IMR-90 (cell line): ENCODE measurements at regions not wholly inside any gene's neighbourhood (a gene's known extent, or its start where the extent isn't known, plus 50 kb on each side); places are given as distances from the start of the nearest gene placed in this dataset.

Experiments
- CEBPB ChIP-seq: IDR thresholded peaks from 2 replicates; pipeline ENCODE4 v1.6.1; 2012; ENCODE audit warnings: low read depth, low read length, improper control_type of control experiment
- CHD1 ChIP-seq: IDR thresholded peaks from 2 replicates; pipeline ENCODE4 v1.6.1; 2012; ENCODE audit warnings: low read depth, low read length, improper control_type of control experiment
- FOS ChIP-seq: fragments of 150-350 bp; IDR thresholded peaks from 2 replicates; pipeline ENCODE4 v1.6.1; 2016; ENCODE audit warnings: low read depth, low read length
- MAFK ChIP-seq: IDR thresholded peaks from 2 replicates; pipeline ENCODE4 v1.6.1; 2012; ENCODE audit warnings: low read depth, low read length, improper control_type of control experiment
- MXI1 ChIP-seq: IDR thresholded peaks from 2 replicates; pipeline ENCODE4 v1.6.1; 2012; ENCODE audit warnings: low read depth, mild to moderate bottlenecking, low read length, moderate library complexity, borderline replicate concordance
- POLR2A ChIP-seq: IDR thresholded peaks from 2 replicates; pipeline ENCODE4 v1.6.1; 2012; ENCODE audit warnings: mild to moderate bottlenecking, low read depth, low read length
- RAD21 ChIP-seq: IDR thresholded peaks from 2 replicates; pipeline ENCODE4 v1.6.1; 2012; ENCODE audit warnings: low read length, improper control_type of control experiment
- RCOR1 ChIP-seq: IDR thresholded peaks from 2 replicates; pipeline ENCODE4 v1.6.1; 2012; ENCODE audit warnings: mild to moderate bottlenecking, low read length, improper control_type of control experiment; ENCODE audit not compliant: insufficient replicate concordance
- RFX5 ChIP-seq: IDR thresholded peaks from 2 replicates; pipeline ENCODE4 v1.8.0; 2012; ENCODE audit warnings: low read depth, mild to moderate bottlenecking, low read length, moderate library complexity
- SMC3 ChIP-seq: fragments of 150-350 bp; IDR thresholded peaks from 2 replicates; pipeline ENCODE4 v1.6.1; 2016; ENCODE audit warnings: low read depth, mild to moderate bottlenecking, antibody characterized with exemption, low read length, moderate library complexity
- TF ChIP-seq, protein P1 (sequence below): conservative IDR thresholded peaks from 2 replicates; pipeline ENCODE4 v1.5.1; 2012; ENCODE audit warnings: mild to moderate bottlenecking, low read depth, low read length, improper control_type of control experiment
- TF ChIP-seq, protein P2 (sequence below): fragments of 150-350 bp; IDR thresholded peaks from 2 replicates; pipeline ENCODE4 v1.6.1; 2017; ENCODE audit warnings: mild to moderate bottlenecking, antibody characterized with exemption, low read length, low read depth
- TF ChIP-seq, protein P3 (sequence below): fragments of 150-350 bp; IDR thresholded peaks from 2 replicates; pipeline ENCODE4 v1.6.1; 2016; ENCODE audit warnings: low read depth, mild to moderate bottlenecking, low read length, moderate library complexity, borderline replicate concordance

DNA sequence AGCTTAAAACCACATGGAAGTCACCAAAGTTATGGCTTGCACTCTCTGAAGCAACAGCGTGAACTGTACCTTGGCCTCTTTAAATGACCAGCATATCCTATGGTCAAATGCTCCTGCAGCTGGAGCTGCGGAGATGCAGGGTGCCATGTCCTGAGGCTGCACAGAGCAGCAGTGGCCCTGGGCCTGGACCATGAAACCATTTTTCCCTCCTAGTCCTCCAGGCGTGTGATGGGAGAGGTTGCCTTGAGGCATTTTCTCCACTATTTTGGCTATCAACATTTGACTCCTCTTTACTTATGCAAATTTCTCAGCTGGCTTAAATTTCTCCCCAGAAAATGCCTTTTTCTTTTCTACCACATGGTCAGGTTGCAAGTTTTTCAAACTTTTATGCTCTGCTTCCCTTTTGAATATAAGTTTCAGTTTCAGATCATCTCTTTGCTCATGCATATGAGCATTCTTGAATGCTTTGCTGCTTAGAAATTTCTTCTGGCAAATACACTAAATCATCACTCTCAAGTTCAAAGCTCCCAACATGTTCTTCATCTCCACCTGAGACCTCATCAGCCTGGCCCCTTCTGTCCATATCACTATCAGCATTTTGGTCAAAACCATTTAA, 82.9 kb upstream of the TMEFF2 start:
- TF ChIP-seq, protein P1, sequence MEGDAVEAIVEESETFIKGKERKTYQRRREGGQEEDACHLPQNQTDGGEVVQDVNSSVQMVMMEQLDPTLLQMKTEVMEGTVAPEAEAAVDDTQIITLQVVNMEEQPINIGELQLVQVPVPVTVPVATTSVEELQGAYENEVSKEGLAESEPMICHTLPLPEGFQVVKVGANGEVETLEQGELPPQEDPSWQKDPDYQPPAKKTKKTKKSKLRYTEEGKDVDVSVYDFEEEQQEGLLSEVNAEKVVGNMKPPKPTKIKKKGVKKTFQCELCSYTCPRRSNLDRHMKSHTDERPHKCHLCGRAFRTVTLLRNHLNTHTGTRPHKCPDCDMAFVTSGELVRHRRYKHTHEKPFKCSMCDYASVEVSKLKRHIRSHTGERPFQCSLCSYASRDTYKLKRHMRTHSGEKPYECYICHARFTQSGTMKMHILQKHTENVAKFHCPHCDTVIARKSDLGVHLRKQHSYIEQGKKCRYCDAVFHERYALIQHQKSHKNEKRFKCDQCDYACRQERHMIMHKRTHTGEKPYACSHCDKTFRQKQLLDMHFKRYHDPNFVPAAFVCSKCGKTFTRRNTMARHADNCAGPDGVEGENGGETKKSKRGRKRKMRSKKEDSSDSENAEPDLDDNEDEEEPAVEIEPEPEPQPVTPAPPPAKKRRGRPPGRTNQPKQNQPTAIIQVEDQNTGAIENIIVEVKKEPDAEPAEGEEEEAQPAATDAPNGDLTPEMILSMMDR = no peak
- TF ChIP-seq RAD21 (no peak), SMC3 (no peak), POLR2A (no peak), MAFK (no peak), RCOR1 (no peak), RFX5 (no peak), MXI1 (no peak), CEBPB (no peak), FOS (no peak), CHD1 (no peak)
- TF ChIP-seq, protein P2, sequence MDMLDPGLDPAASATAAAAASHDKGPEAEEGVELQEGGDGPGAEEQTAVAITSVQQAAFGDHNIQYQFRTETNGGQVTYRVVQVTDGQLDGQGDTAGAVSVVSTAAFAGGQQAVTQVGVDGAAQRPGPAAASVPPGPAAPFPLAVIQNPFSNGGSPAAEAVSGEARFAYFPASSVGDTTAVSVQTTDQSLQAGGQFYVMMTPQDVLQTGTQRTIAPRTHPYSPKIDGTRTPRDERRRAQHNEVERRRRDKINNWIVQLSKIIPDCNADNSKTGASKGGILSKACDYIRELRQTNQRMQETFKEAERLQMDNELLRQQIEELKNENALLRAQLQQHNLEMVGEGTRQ = no peak
- TF ChIP-seq, protein P3, sequence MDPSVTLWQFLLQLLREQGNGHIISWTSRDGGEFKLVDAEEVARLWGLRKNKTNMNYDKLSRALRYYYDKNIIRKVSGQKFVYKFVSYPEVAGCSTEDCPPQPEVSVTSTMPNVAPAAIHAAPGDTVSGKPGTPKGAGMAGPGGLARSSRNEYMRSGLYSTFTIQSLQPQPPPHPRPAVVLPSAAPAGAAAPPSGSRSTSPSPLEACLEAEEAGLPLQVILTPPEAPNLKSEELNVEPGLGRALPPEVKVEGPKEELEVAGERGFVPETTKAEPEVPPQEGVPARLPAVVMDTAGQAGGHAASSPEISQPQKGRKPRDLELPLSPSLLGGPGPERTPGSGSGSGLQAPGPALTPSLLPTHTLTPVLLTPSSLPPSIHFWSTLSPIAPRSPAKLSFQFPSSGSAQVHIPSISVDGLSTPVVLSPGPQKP = no peak
